H9 (cell line): ENCODE measurements at regions not wholly inside any gene's neighbourhood (a gene's known extent, or its start where the extent isn't known, plus 50 kb on each side); places are given as distances from the start of the nearest gene placed in this dataset.

Source experiments
- DNase-seq: peaks from one replicate; pipeline ENCODE4 v3.0.0-alpha.2; 2017
- H2AFZ ChIP-seq: one replicate; pipeline ENCODE4 v1.6.1; 2013; ENCODE audit warnings: mild to moderate bottlenecking, low read length, control low read depth, moderate library complexity
- H2AK5ac ChIP-seq: 2 replicates; pipeline ENCODE4 v1.6.1; 2013; ENCODE audit warnings: low read length, control low read depth, mixed read lengths; ENCODE audit not compliant: insufficient read length
- H2BK120ac ChIP-seq: one replicate; pipeline ENCODE4 v1.6.1; 2013; ENCODE audit warnings: low read depth, mild to moderate bottlenecking, low read length, control low read depth, inconsistent platforms; ENCODE audit not compliant: poor library complexity, severe bottlenecking
- H2BK12ac ChIP-seq: 2 replicates; pipeline ENCODE4 v1.6.1; 2013; ENCODE audit warnings: low read length, control low read depth, mixed read lengths, low read depth; ENCODE audit not compliant: insufficient read length
- H2BK15ac ChIP-seq: 2 replicates; pipeline ENCODE4 v1.6.1; 2013; ENCODE audit warnings: low read depth, low read length, control low read depth
- H2BK20ac ChIP-seq: one replicate; pipeline ENCODE4 v1.6.1; 2013; ENCODE audit warnings: low read depth, mild to moderate bottlenecking, low read length, control low read depth, inconsistent platforms; ENCODE audit not compliant: poor library complexity, severe bottlenecking
- H2BK5ac ChIP-seq: 2 replicates; pipeline ENCODE4 v1.6.1; 2013; ENCODE audit warnings: low read length, control low read depth, mixed read lengths; ENCODE audit not compliant: insufficient read length
- H3K14ac ChIP-seq: 2 replicates; pipeline ENCODE4 v1.6.1; 2013; ENCODE audit warnings: low read length, control low read depth; ENCODE audit not compliant: insufficient read depth
- H3K18ac ChIP-seq: 2 replicates; pipeline ENCODE4 v1.6.1; 2013; ENCODE audit warnings: low read depth, mild to moderate bottlenecking, mixed read lengths, low read length, control low read depth; ENCODE audit not compliant: insufficient read length
- H3K23ac ChIP-seq: 2 replicates; pipeline ENCODE4 v1.6.1; 2013; ENCODE audit warnings: low read length, control low read depth, mixed read lengths, low read depth; ENCODE audit not compliant: insufficient read length
- H3K23me2 ChIP-seq: 2 replicates; pipeline ENCODE4 v1.6.1; 2013; ENCODE audit warnings: low read depth, mild to moderate bottlenecking, mixed read lengths, low read length, control low read depth; ENCODE audit not compliant: insufficient read length, poor library complexity, severe bottlenecking
- H3K27ac ChIP-seq: 2 replicates; pipeline ENCODE4 v1.5.1; 2013; ENCODE audit warnings: low read length, control low read depth, mixed read lengths, low read depth; ENCODE audit not compliant: insufficient read length
- H3K27me3 ChIP-seq: 2 replicates; pipeline ENCODE4 v1.6.1; 2013; ENCODE audit warnings: low read length, control low read depth, inconsistent platforms; ENCODE audit not compliant: insufficient read depth
- H3K4ac ChIP-seq: 2 replicates; pipeline ENCODE4 v1.6.1; 2013; ENCODE audit warnings: low read depth, mild to moderate bottlenecking, control low read depth, inconsistent platforms, low read length, moderate library complexity
- H3K4me1 ChIP-seq: 2 replicates; pipeline ENCODE4 v1.6.1; 2013; ENCODE audit warnings: low read length, control low read depth, inconsistent platforms; ENCODE audit not compliant: insufficient read depth
- H3K4me2 ChIP-seq: 2 replicates; pipeline ENCODE4 v1.6.1; 2013; ENCODE audit warnings: low read length, control low read depth, mixed read lengths; ENCODE audit not compliant: insufficient read length, insufficient read depth
- H3K56ac ChIP-seq: 2 replicates; pipeline ENCODE4 v1.6.1; 2013; ENCODE audit warnings: low read depth, mild to moderate bottlenecking, mixed read lengths, low read length, control low read depth; ENCODE audit not compliant: insufficient read length
- H3K79me1 ChIP-seq: 2 replicates; pipeline ENCODE4 v1.6.1; 2013; ENCODE audit warnings: low read depth, mild to moderate bottlenecking, moderate library complexity, low read length, control low read depth, inconsistent platforms; ENCODE audit not compliant: insufficient read depth, poor library complexity, severe bottlenecking
- H3K79me2 ChIP-seq: 2 replicates; pipeline ENCODE4 v1.6.1; 2013; ENCODE audit warnings: low read length, control low read depth, inconsistent platforms; ENCODE audit not compliant: insufficient read depth
- H3K9ac ChIP-seq: 2 replicates; pipeline ENCODE4 v1.6.1; 2013; ENCODE audit warnings: low read length, control low read depth, mixed read lengths; ENCODE audit not compliant: insufficient read length; ENCODE audit errors: extremely low read depth
- H3K9me3 ChIP-seq: one replicate; pipeline ENCODE4 v1.6.1; 2013; ENCODE audit warnings: low read depth, low read length, inconsistent platforms; ENCODE audit not compliant: control insufficient read depth
- H3T11ph ChIP-seq: one replicate; pipeline ENCODE4 v1.6.1; 2013; ENCODE audit warnings: mild to moderate bottlenecking, low read length, control low read depth, inconsistent platforms
- H4K20me1 ChIP-seq: one replicate; pipeline ENCODE4 v1.6.1; 2013; ENCODE audit not compliant: control insufficient read depth, insufficient read length, insufficient read depth
- H4K5ac ChIP-seq: 2 replicates; pipeline ENCODE4 v1.6.1; 2013; ENCODE audit warnings: low read depth, mild to moderate bottlenecking, mixed read lengths, low read length, control low read depth; ENCODE audit not compliant: insufficient read length
- H4K8ac ChIP-seq: replicated peaks from 2 replicates; pipeline ENCODE4 v1.6.1; 2013; ENCODE audit warnings: low read length, control low read depth, mixed read lengths, low read depth; ENCODE audit not compliant: insufficient read length
- H4K91ac ChIP-seq: 2 replicates; pipeline ENCODE4 v1.6.1; 2013; ENCODE audit warnings: low read depth, mild to moderate bottlenecking, moderate library complexity, mixed read lengths, low read length, control low read depth; ENCODE audit not compliant: insufficient read length
- H3K27ac Mint-ChIP-seq, 3 experiments: 2 replicates in 2 of 3; 3 replicates in 1 of 3; pipeline ENCODE4 v1.8.0; 2020 to 2021; ENCODE audit warnings: mixed read lengths in 3 of 3, mild to moderate bottlenecking in 1 of 3, moderate library complexity in 1 of 3
- H3K27me3 Mint-ChIP-seq: 2 replicates; pipeline ENCODE4 v1.8.0; 2021; ENCODE audit warnings: low read depth, mild to moderate bottlenecking, moderate library complexity, mixed read lengths
- H3K36me3 Mint-ChIP-seq, 3 experiments: 2 replicates in 2 of 3; 3 replicates in 1 of 3; pipeline ENCODE4 v1.8.0; 2020 to 2021; ENCODE audit warnings: low read depth in 3 of 3, mixed read lengths in 3 of 3; ENCODE audit not compliant: insufficient read depth in 1 of 3
- H3K4me1 Mint-ChIP-seq, 2 experiments: 2 replicates each; pipeline ENCODE4 v1.8.0; 2020; ENCODE audit warnings: mixed read lengths in 2 of 2
- H3K4me3 Mint-ChIP-seq, 2 experiments: 2 replicates in 1 of 2; 3 replicates in 1 of 2; pipeline ENCODE4 v1.8.0; 2020 to 2021; ENCODE audit warnings: mild to moderate bottlenecking in 2 of 2, mixed read lengths in 2 of 2, moderate library complexity in 1 of 2
- H3K9me3 Mint-ChIP-seq, 2 experiments: 2 replicates in 1 of 2; 3 replicates in 1 of 2; pipeline ENCODE4 v1.8.0; 2020; ENCODE audit warnings: mild to moderate bottlenecking in 2 of 2, mixed read lengths in 2 of 2, moderate library complexity in 1 of 2
- WGBS: extraction: QIAGEN DNeasy Blood & Tissue Kit; methylation state at CpG from one replicate; pipeline ENCODE4 v1.1.7; 2013; ENCODE audit warnings: missing lambda C conversion rate, low lambda C conversion rate, mixed read lengths; ENCODE audit not compliant: insufficient read length; ENCODE audit errors: extremely low coverage; 5-methylcytosine and 5-hydroxymethylcytosine counted together
- TF ChIP-seq, protein P1 (sequence below): fragments of 200-600 bp; sonication (generic); conservative IDR thresholded peaks from 3 replicates; pipeline ENCODE4 v1.8.0; 2021; ENCODE audit warnings: antibody characterized with exemption, mild to moderate bottlenecking

DNA sequence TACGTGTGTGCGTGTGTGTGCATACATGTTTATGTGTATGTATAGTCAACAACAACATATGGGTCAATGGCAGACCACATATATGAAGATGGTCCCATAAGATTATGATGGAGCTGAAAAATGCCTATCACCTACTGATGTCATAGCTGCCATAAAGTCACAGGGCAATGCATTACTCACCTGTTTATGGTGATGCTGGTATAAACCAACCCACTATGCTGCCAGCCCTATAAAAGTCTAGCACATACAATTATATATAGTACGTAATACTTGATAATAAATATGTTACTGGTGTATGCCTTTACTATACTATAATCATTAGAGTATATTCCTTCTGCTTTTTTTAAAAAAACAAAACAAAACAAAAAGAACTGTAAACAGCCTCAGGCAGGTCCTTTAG lies 148.4 kb upstream of the ARID1B start:
- Histone ChIP-seq H3K9me3 (no peaks in the 10 kb centered on the region), H2AK5ac (no peak overlapping the region), H2BK15ac (no peak overlapping the region), H2AFZ (no peak overlapping the region), H3K23ac (no peak overlapping the region), H3K23me2 (no peaks in the 10 kb centered on the region), H3K79me2 (no peaks in the 10 kb centered on the region), H4K5ac (no peak overlapping the region), H2BK5ac (no peak overlapping the region), H2BK12ac (no peak overlapping the region), H2BK120ac (no peak overlapping the region), H4K8ac (no peak overlapping the region), H3K4ac (no peak overlapping the region), H3K18ac (no peak overlapping the region), H4K20me1 (no peaks in the 10 kb centered on the region), H3K4me1 (no peaks in the 10 kb centered on the region), H3K27ac (no peak overlapping the region), H3K27me3 (no peaks in the 10 kb centered on the region), H3K14ac (no peak overlapping the region), H2BK20ac (no peak overlapping the region), H4K91ac (no peak overlapping the region), H3K9ac (no peak overlapping the region), H3K56ac (no peak overlapping the region), H3K79me1 (no peaks in the 10 kb centered on the region), H3K4me2 (no peak overlapping the region), H3T11ph (no peak overlapping the region)
- Mint-ChIP-seq H3K27ac (no peak overlapping the region), H3K4me3 (no peak overlapping the region), H3K36me3 (no peaks in the 10 kb centered on the region), H3K27me3 (no peaks in the 10 kb centered on the region; the same call in 1 of the 2 replicates), H3K4me1 (peaks cover 4 to 5% of the 10 kb centered on the region in 2 experiments), H3K9me3 (no peaks in the 10 kb centered on the region)
- TF ChIP-seq, protein P1, sequence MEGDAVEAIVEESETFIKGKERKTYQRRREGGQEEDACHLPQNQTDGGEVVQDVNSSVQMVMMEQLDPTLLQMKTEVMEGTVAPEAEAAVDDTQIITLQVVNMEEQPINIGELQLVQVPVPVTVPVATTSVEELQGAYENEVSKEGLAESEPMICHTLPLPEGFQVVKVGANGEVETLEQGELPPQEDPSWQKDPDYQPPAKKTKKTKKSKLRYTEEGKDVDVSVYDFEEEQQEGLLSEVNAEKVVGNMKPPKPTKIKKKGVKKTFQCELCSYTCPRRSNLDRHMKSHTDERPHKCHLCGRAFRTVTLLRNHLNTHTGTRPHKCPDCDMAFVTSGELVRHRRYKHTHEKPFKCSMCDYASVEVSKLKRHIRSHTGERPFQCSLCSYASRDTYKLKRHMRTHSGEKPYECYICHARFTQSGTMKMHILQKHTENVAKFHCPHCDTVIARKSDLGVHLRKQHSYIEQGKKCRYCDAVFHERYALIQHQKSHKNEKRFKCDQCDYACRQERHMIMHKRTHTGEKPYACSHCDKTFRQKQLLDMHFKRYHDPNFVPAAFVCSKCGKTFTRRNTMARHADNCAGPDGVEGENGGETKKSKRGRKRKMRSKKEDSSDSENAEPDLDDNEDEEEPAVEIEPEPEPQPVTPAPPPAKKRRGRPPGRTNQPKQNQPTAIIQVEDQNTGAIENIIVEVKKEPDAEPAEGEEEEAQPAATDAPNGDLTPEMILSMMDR = no peak
- WGBS = no CpG with 5 or more reads among the region's 3 CpGs
- DNase-seq = no peak
